ENCODE measurements at regions not wholly inside any gene's neighbourhood (a gene's known extent, or its start where the extent isn't known, plus 50 kb on each side); places are given as distances from the start of the nearest gene placed in this dataset.
"Not testable (repeated sequence)": the region's sequence is repeated elsewhere in the genome, so short reads cannot be mapped to it uniquely, and the experiment has no call there.

DNA sequence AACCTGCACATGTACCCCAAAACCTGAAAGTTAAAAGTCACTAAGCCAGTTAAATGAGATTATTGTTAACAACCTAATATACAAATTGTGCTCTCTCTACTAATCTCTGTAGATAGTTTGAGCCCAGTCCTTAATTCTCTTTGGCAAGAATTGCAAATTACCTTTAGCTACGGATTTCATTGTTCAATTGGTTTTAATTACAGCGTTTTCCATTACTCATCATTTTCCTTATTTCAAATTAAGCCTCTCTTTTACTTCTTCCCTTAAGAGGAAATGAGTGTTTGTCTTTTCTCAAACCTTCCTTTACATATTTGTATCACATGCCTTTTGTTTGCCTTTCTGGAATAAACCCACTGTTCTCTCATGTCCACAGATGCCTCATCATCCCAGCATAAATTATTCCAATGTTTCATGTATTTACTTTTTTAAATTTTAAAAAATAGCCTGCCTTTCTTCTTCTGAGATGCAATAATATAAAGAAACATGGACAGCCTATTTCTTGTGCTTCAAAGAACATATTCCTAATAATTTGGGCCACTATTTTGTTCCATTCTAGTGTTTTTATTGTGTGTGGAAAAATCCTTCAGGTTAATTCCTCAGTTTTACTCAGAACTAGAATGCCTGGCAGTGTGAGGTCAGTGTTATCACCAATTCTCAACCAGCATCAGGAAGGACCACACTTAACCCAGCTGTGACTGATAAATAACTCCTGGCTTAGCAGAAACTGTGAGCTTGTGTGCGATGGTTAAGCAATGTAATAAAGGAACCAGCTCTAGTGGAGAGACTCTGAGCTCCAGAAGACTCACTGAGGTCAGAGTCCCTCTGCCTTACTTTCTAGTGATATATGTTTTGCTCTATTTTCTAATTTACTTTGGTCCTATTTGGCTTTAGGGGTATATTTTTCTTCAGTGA lies 600.5 kb downstream of the LTN1 start:
- peak in 1 of 3 experiments; percentile 44 for DNase-seq

GRCh38 chr21:28387220-28387619 lies 605.5 kb downstream of the LTN1 start:
- no peak for DNase-seq

DNA sequence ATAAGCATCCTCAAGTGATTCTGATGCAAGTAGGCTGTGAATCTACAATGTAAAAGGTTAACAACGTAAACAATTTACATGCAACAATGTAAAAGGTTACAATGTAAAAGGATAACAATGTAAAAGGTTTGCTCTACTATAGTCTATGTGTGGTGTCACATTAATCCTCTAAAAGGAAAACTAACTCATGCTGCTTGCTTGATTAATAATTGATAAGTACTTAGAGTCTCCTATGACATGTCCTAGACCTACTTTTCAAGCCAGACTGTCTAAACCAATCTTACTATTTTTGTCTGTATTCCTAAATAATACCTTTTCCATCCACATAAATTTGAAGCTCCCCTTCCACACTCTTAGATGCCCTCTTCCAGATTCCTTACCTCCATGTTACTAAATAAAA lies 606.8 kb downstream of the LTN1 start:
- DNase-seq = no peak

DNA sequence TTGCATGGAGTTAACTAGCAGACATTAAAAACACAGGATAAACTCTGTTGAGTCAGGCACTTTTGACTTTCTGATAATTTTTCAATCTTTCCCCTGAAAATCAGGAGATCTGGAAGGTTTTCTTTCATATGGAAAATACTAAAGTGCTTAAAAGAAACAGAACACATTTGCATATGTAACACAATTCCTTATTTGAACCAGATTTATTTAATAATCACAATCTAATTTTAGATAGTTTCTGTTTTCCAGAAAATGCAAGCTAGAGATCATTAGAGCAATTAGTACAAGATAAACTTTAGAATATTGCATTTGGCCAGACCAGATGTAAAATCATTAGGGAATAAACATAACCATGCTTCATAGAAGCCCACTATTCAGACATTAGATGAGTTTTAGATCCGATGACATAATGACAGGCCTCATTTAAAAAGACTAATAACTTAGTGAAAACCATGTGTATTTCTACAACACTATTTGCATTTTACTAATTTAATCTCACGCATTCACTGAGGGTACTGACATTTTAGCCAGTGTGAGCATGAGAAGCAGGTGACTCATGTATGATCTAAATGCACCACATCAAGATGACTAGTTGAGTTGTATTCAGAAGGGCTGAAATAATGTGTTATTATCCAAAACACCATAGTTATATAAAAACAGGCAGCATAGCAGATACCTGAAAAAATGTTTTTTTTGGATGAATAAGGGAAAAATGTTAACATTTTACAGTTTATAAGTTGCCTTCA lies 611.5 kb downstream of the LTN1 start:
- DNase-seq = not testable (repeated sequence)

GRCh38 chr21:28380241-28380640 lies 612.4 kb downstream of the LTN1 start:
- no peak for DNase-seq

DNA sequence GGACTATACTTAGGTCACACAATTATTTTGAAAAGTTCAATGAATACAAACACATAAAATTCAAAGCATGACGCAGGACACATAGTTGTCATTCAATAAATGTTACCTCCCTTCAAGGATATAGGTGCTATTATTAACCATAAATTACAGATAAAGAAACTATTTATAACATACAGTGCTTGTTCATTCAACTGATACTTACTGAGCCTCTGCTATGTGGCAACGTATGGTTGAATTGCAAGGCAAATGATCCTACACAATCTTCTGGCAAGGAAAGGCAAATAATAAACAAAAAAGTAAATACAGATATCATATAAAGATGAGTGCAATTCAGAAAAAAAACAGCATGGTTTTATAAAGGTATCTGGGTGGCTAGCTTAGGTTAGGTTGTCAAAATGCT lies 614.7 kb downstream of the LTN1 start:
- DNase-seq = no peak

DNA sequence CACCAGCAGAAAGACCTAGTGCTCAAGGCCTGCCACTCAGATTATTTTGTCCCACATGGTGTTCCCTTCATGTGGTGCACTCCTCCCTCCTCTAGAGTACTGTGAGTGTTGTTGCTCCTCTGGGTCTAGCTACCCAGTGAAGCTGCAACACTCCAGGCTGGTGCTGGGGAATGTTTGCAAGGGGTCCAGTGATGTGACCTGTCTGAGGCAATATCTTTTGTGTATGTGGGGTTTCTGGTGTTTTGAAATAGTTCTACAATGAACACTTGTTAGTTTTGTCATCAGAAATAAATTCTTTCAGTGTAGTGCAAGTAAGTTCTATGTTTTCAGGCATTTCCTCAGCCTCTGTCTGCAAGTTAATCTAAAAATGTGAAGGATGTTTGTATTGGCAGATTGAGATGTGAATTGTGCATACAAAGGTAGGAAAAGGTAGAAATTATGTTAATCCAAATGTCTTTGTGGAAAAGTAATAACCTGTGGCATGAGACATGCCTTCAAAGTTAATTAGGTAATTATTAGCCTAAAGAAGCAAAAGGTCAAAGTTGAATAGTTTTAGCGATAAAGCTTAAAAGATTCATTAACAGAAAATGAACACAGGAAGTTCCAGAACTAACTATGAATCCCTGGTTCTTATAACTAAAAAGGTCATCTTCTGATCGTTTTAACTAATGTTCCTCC lies 616.8 kb downstream of the LTN1 start:
- DNase-seq = no peak

- no peak for DNase-seq
Measured at GRCh38 chr21:28374881-28375280, 617.8 kb downstream of the LTN1 start.

DNA sequence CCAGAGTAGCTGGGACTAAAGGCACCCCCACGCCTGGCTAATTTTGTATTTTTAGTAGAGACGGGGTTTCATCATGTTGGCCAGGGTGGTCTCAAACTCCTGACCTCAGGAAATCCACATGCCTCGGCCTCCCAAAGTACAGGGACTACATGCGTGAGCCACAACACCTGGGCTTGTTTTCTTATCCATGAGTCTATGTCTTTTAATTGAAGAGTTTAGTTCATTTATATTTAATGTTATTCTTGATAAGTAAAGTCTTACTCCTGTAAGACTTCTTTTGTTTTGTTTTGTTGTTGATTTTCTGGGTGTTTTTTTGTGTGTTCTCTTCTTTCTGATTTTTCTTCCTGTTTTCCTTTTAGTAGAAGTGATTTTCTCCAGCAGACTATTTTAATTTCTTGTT lies 621.0 kb downstream of the LTN1 start:
- no peak for DNase-seq

- DNase-seq = no peak
Measured at GRCh38 chr21:28359300-28359699, 633.4 kb downstream of the LTN1 start.

DNA sequence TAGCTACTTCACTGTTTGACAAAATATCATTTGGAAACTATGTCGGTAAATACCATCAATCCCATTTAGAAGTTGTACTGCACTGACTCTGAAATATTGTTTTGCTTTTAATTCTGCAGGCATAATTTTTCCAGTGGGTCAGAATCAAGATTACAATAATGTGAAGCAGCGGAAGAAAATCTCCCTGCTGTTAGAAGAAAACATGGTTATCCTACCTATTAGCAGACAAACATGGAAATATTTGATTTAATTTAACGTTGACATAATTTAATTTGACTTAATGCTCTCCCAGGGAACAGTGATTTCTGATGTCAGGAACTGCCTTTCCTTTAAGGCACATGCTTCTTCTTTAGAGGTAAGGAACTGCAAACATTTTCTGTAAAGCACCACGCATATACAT lies 634.0 kb downstream of the LTN1 start:
- DNase-seq = no peak

DNA sequence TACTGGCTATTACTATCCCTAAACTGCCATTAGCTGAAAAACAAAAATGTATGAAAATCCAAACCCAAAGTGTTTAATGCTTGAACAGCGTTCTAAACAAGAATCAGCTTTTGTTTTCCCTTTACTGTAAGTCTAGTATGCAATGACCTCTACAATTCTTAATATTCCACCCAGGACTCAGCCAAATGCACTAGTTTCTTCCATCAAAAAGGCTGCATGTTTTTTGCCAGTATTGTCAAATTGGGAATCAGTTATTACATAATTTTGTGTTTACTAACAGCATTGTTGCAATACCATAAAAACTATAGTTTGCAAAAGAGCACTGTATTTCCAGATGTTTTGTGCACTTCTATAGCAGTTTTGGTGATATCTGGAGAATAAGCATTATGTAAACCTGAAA lies 634.5 kb downstream of the LTN1 start:
- DNase-seq = no peak

DNA sequence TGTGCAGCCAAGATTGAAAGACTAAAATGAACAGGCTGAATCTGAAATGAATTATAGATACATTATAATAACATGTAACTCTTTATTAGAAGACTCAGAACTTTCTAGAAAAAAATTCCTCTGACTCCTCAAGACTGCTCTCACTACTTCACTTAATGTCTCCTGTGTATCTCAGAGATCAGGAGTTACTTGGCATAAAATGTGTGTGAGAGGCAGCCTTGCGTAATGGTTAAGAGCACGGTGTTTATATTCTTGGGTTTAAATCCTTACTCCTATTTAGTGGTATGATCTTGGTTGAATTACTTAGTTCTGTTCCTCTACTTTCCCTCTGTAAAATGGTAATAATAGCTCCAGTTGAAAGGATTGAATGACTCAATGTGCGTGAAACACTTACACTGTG lies 634.9 kb downstream of the LTN1 start:
- DNase-seq = no peak

- DNase-seq = no peak
Measured at GRCh38 chr21:28356422-28356821, 636.3 kb downstream of the LTN1 start.

DNA sequence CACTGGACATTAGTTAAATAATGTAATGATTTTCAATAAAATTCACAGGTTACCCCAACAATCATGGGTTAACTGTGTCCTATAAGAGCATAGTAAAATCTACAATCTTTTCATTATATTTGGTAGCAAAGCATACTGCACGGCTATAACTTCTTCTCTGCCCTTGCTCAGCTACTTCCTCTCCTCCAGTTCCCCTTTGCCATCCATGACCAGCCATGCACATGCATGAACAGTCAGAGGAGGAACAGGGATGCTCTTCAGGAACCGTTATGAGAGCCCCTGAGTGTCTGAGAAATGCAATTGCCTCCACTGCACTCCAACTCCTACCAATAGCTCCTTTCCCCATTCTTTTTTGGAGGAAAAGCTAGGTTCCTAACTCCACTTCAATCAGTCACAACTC lies 646.7 kb downstream of the LTN1 start:
- no peak for DNase-seq

DNA sequence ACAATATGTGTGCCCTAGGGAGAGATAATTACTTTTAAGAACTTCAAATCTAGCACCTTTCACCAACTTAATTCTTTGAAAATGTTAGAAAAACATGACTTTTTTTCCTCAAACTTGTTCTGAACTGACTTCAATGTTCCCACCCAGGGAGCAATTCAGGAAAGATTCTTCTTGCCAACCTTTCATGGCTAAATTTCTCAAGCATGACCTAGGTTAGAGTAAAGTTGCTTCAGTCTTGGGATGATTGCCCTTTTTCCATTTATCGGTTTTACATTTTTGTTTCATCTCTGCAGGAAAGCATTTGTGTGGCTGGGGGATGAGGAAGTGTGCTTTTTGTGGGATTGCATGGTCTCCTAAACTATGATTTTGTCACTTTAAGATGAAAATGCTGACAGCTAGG lies 647.7 kb downstream of the LTN1 start:
- DNase-seq = no peak

DNA sequence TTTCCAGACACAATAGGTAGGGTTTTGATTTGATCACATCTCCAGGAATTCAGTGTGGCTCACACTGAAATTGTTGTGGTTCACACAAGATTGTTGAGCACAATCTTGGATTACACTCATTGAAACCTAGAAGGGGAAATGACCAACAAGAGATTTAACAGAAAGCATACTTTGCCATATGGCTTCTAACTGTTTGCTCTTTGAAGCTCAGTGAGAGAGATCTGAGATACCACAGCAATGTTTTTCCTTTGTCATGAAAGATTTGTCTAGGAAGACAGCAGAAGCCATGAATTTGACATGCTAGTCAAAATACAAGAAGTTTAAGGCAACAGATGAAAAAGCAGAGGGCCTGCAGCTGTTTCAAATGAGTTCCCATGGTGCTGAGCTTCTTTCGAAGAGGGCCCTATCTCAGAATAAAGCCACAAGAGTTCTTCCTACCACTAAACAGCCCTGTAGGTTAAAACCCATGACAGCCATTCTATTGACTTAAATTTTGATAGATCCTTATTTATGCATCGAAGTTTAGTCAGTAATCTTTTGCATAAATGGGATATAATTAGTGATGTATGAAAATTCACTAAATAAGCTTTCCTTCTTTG lies 650.4 kb downstream of the LTN1 start:
- no peak for DNase-seq

DNA sequence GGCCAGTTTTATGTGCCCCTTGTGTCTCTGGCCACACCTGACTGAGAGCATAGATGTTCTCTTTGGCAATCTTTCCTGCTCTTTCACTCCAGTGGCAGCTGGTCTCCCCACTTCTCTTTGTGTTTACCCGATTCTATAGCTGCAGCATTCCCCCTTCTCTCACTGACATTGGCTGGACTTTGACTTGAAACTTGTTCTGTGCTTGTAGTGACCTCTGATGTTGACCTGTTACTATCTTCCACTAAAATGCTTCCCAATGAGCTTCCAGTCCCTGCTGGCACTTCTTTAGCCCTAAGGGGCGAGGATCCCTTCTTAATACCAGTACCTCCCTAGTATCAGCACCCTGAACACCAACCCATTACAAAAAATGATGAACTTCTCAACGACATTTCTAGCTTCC lies 653.3 kb downstream of the LTN1 start:
- DNase-seq = no peak

- DNase-seq = no peak
Measured at GRCh38 chr21:28338701-28339305, 653.9 kb downstream of the LTN1 start.

DNA sequence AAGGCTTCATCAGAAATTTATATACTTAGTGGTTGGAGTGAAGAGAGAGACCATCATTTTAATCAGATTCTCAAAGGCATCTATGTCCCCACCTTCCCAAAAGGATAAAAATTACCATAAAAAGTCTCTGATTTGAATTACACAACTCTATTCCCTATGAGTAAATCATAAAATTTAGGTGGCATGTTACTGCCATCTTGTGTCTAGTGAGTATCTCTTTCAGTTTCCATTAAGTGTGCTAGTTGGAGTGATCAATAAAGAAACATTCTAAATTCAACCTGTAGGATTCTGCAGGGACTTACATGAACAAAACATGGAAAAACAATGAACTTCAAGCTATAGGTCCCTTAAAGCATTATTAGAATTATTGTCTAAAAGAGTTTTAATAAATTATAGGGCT lies 655.4 kb downstream of the LTN1 start:
- DNase-seq = peak in 1 of 3 experiments; percentile 70

DNA sequence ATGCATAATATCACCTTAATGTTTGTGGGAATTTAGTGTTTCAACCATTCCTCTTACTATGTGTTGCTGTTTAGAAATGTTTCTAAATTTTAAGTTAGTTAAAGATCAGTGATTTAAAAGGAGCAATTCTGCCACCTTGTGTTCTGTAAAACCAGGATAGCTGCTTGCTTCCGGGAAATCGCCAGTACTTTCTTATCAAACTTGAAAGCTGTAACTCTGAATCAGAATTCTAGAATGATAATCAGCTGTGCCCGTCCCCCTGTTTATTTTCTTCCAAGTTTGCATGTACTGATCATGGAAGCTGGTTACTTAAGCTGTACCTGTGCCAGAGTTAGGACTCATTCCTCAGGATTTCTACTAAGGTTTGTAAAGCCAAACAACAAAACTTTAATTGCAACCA lies 656.4 kb downstream of the LTN1 start:
- DNase-seq = peak in 1 of 3 experiments; percentile 37

GRCh38 chr21:28334407-28334806 lies 658.3 kb downstream of the LTN1 start:
- DNase-seq = no peak

GRCh38 chr21:28333578-28334075 lies 659.0 kb downstream of the LTN1 start:
- no peak for DNase-seq

Data from NCI-H1417 (cell line).